GM10248 (cell line): ENCODE measurements at regions not wholly inside any gene's neighbourhood (a gene's known extent, or its start where the extent isn't known, plus 50 kb on each side); places are given as distances from the start of the nearest gene placed in this dataset.

ENCODE experiments used
- CTCF ChIA-PET: fragments of 300-600 bp; sonication (Branson Sonifier 250); formaldehyde crosslinking; extraction: SDS; loops from one replicate; lab custom pipeline; 2021; ENCODE audit warnings: antibody characterized with exemption; lab: Yijun Ruan, JAX
- POLR2A ChIA-PET: fragments of 350-650 bp; sonication (Branson Sonifier 250); formaldehyde crosslinking; extraction: SDS; loops from one replicate; lab custom pipeline; 2020; ENCODE audit warnings: antibody characterized with exemption; lab: Yijun Ruan, JAX
- DNase-seq: peaks from one replicate; pipeline ENCODE4 v3.0.0; 2012; ENCODE audit errors: extremely low spot score
- TF ChIP-seq, protein P1 (sequence below): IDR thresholded peaks from 2 replicates; pipeline ENCODE4 v1.5.1; 2012; ENCODE audit warnings: mild to moderate bottlenecking, low read depth; ENCODE audit errors: extremely low read depth, missing control alignments, control extremely low read depth

DNA sequence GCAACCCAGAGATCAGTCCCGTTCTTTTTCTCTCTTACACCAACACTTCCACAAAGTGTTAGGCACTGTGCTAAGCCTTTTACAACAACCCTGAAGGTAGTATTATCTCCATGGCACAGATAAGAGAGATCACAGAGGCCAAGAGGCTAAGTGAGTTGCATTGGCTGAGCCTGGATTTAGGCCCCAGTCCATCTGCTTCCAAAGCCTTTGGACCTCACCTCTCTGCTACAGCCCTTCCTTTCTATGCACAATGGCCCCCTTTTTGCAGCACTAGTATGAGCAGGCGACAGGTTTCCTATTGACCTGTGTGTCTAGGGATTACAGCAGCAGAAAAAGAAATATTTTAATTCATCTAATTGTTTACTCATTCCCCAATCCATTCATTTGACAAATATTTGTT lies 76.2 kb downstream of the CRYGS start:
- TF ChIP-seq, protein P1, sequence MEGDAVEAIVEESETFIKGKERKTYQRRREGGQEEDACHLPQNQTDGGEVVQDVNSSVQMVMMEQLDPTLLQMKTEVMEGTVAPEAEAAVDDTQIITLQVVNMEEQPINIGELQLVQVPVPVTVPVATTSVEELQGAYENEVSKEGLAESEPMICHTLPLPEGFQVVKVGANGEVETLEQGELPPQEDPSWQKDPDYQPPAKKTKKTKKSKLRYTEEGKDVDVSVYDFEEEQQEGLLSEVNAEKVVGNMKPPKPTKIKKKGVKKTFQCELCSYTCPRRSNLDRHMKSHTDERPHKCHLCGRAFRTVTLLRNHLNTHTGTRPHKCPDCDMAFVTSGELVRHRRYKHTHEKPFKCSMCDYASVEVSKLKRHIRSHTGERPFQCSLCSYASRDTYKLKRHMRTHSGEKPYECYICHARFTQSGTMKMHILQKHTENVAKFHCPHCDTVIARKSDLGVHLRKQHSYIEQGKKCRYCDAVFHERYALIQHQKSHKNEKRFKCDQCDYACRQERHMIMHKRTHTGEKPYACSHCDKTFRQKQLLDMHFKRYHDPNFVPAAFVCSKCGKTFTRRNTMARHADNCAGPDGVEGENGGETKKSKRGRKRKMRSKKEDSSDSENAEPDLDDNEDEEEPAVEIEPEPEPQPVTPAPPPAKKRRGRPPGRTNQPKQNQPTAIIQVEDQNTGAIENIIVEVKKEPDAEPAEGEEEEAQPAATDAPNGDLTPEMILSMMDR: no peak
- no peak for DNase-seq
- ChIA-PET CTCF (no interaction called here), POLR2A (no interaction called here)

DNA sequence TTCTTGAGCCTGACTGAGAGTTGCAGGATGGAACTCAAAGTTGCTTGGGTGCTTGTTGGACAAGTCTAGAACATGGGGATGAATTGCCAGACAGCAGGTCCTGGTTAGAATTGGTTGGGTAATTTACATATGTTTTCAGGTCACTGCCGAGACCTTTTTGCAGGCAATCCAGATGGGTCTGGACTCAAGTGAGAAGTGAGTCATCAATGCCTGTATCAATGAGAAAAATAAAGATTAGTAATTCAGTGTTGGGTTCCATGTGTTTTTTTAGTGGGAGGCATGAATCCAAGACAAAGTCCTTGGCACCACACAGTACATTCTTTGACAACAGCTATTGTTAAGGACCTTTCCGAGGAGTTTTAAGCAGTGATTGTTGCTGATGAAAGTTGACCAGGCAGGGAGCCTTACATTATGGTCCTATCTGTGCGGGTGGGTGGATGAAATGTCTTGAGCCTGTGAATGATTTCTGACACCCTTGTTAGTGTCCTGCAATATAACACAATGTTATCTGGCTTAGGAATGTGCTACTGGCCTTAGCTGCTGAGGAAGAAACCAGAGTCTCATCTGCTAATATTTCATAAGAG lies 77.7 kb downstream of the CRYGS start:
- TF ChIP-seq, protein P1: no peak
- no peak for DNase-seq
- CTCF ChIA-PET: interaction anchor here (1.0 to 2.3 kb wide), 4 partner anchors 10 to 207 kb away, joined by 3 to 6 read pairs (median 4); no protein-coding TSS in a partner anchor
- POLR2A ChIA-PET: no interaction called here

DNA sequence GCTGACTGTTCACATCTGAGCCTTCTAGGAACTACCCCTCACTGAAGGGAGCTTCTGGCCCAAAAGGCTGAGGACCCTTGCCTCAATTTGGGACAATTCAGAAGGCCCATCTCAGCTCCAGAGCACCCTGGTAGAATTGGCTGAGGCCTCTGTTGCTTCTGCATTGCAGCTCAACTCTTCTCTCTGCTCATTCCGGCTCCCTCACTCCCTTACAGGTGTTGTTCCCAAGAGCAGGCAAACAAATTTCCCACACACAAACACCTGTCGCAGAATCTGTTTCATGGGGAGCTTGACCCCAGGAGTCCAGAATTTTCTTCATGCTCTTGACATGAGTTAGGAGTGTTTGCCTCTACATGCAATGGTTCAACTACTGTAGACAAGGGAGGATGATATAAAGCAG lies 78.7 kb downstream of the CRYGS start:
- no peak for DNase-seq
- POLR2A ChIA-PET: no interaction called here
- TF ChIP-seq, protein P1: no peak
- CTCF ChIA-PET: interaction anchor here (1.1 to 2.3 kb wide), 5 partner anchors 9 to 206 kb away, joined by 3 to 6 read pairs (median 5); no protein-coding TSS in a partner anchor

DNA sequence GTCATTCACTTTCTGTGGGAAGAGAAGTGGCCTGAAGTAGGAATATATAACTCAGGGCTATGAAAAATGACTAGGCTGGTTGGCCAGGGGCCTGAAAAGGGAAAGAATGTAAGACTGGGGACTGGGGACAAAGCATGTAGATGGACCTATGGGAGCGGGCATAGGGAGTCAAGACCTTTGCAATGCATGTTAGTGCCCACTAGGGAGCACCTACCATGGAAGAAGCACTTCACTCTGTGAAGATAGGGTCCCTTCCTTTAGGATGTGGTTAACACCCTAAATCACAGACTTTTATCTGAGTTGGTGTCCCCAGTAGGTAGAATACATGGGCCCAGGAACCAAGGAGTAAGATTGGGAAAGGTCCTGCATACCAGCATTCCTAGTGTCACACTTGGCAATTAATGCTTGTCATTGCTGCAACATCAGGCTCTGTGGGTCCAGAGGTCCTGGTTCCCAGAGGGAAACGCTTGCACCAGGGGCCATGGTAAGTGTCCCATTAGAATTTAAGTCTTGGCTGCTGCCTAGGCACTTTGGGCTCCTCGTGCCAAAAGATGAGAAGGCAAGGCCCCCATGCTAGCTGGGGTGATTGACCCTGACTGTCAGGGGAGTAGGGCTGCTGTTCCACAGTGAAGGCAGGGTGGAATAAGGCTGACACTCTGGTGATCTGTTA lies 79.6 kb downstream of the CRYGS start:
- no peak for DNase-seq
- TF ChIP-seq, protein P1: no peak
- POLR2A ChIA-PET: no interaction called here
- CTCF ChIA-PET: interaction anchor here (1.1 to 2.1 kb wide), 4 partner anchors 7 to 19 kb away, joined by 4 to 9 read pairs (median 5); no protein-coding TSS in a partner anchor

DNA sequence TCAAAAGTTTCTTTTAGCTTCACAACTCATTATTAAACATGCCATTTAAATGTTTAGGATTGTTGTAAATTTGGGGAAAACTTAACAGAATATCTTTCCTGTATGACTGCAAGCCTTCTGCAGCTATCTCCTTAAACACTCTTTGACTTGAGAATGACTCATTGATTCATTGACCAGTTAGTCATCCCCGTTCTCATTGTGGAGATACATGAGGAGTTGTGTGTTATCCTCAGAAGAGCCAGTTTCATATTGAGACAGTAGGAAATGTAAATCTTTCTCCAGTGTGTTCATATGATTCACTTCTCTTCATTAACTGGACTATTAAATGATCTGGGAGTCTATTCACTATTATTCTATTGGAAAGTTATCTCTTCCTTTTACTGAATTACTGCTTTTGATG lies 83.0 kb downstream of the CRYGS start:
- DNase-seq: no peak
- CTCF ChIA-PET: interaction anchor here (0.8 to 1.7 kb wide), 3 partner anchors 19 to 79 kb away, joined by 3 to 6 read pairs (median 3); no protein-coding TSS in a partner anchor
- TF ChIP-seq, protein P1: no peak
- POLR2A ChIA-PET: no interaction called here

DNA sequence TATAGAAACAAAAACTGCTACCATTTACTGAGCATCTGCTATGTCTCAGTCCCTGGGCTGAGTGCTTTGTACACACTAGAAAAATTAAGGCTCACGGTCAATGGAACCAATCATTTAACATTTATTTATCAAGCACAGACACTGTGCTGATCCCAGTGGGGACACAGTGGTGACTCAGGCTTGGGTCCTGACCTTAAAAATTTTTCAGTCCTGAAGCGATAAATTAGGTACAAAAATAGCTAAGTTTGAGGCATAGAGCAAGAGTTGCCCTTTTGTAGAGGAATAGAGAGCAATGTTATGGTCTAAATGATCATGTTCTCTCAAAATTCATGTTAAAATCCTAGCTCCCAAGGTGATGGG lies 85.1 kb downstream of the CRYGS start:
- ChIA-PET CTCF (interaction anchor here (0.6 to 2.2 kb wide), 6 partner anchors 12 to 98 kb away, joined by 3 to 9 read pairs (median 4); no protein-coding TSS in a partner anchor), POLR2A (no interaction called here)
- DNase-seq: no peak
- TF ChIP-seq, protein P1: no peak
